ENCODE measurements at regions not wholly inside any gene's neighbourhood (a gene's known extent, or its start where the extent isn't known, plus 50 kb on each side); places are given as distances from the start of the nearest gene placed in this dataset.

- Histone ChIP-seq H3K27me3 (ENCODE audit: control insufficient read depth, insufficient read depth, low read length) (no peaks in the 10 kb centered on the region), H3K4me3 (ENCODE audit: low read depth, low read length) (no peak overlapping the region), H3K36me3 (ENCODE audit: control insufficient read depth, insufficient read depth, low read length) (no peaks in the 10 kb centered on the region)
- FAIRE-seq (no peak), DNase-seq (ENCODE audit: low read depth) (no peak)
- no peak for TF ChIP-seq CTCF (IDR thresholded peaks at IDR 0.05; ENCODE audit: insufficient read depth, low read length, severe bottlenecking)
Measured at GRCh38 chr1:68820151-68820550, 323.3 kb upstream of the DEPDC1 start.

GRCh38 chr1:68826836-68827235 lies 330.0 kb upstream of the DEPDC1 start:
- Histone ChIP-seq H3K4me3 (ENCODE audit: low read depth, low read length) (no peak overlapping the region), H3K36me3 (ENCODE audit: control insufficient read depth, insufficient read depth, low read length) (no peaks in the 10 kb centered on the region), H3K27me3 (ENCODE audit: control insufficient read depth, insufficient read depth, low read length) (no peaks in the 10 kb centered on the region)
- no peak for DNase-seq (ENCODE audit: low read depth)
- no peak for FAIRE-seq
- TF ChIP-seq CTCF (IDR thresholded peaks at IDR 0.05; ENCODE audit: insufficient read depth, low read length, severe bottlenecking): no peak

- DNase-seq (ENCODE audit: low read depth) (no peak), FAIRE-seq (no peak)
- H3K27me3 ChIP-seq (ENCODE audit: control insufficient read depth, insufficient read depth, low read length): no peaks in the 10 kb centered on the region
- TF ChIP-seq CTCF (IDR thresholded peaks at IDR 0.05; ENCODE audit: insufficient read depth, low read length, severe bottlenecking): no peak
- no peaks in the 10 kb centered on the region for H3K36me3 ChIP-seq (ENCODE audit: control insufficient read depth, insufficient read depth, low read length)
- H3K4me3 ChIP-seq (ENCODE audit: low read depth, low read length): no peak overlapping the region
Measured at GRCh38 chr1:68827261-68827660, 330.4 kb upstream of the DEPDC1 start.

- FAIRE-seq: no peak
Measured at GRCh38 chr1:68828013-68828412, 331.1 kb upstream of the DEPDC1 start.

GRCh38 chr1:68831281-68831680 lies 334.4 kb upstream of the DEPDC1 start:
- Histone ChIP-seq H3K36me3 (ENCODE audit: control insufficient read depth, insufficient read depth, low read length) (no peaks in the 10 kb centered on the region), H3K4me3 (ENCODE audit: low read depth, low read length) (no peak overlapping the region), H3K27me3 (ENCODE audit: control insufficient read depth, insufficient read depth, low read length) (no peaks in the 10 kb centered on the region)
- no peak for DNase-seq (ENCODE audit: low read depth)
- no peak for FAIRE-seq
- TF ChIP-seq CTCF (IDR thresholded peaks at IDR 0.05; ENCODE audit: insufficient read depth, low read length, severe bottlenecking): no peak

More at GRCh38 chr1:68828013-68828412, 331.1 kb upstream of the DEPDC1 start:
- Histone ChIP-seq H3K36me3 (ENCODE audit: control insufficient read depth, insufficient read depth, low read length) (no peaks in the 10 kb centered on the region), H3K27me3 (ENCODE audit: control insufficient read depth, insufficient read depth, low read length) (no peaks in the 10 kb centered on the region), H3K4me3 (ENCODE audit: low read depth, low read length) (no peak overlapping the region)
- no peak for TF ChIP-seq CTCF (IDR thresholded peaks at IDR 0.05; ENCODE audit: insufficient read depth, low read length, severe bottlenecking)
- no peak for DNase-seq (ENCODE audit: low read depth)

GRCh38 chr1:68848017-68848416 lies 351.1 kb upstream of the DEPDC1 start:
- no peaks in the 10 kb centered on the region for H3K27me3 ChIP-seq (ENCODE audit: control insufficient read depth, insufficient read depth, low read length)
- no peak overlapping the region for H3K4me3 ChIP-seq (ENCODE audit: low read depth, low read length)
- FAIRE-seq: no peak
- no peaks in the 10 kb centered on the region for H3K36me3 ChIP-seq (ENCODE audit: control insufficient read depth, insufficient read depth, low read length)
- DNase-seq (ENCODE audit: low read depth): no peak
- TF ChIP-seq CTCF (IDR thresholded peaks at IDR 0.05; ENCODE audit: insufficient read depth, low read length, severe bottlenecking): no peak
